ENCODE measurements at regions not wholly inside any gene's neighbourhood (a gene's known extent, or its start where the extent isn't known, plus 50 kb on each side); places are given as distances from the start of the nearest gene placed in this dataset.
A peak's percentile ranks its signal among the peaks of the same experiment; 100 is the strongest.

GRCh38 chr15:69836526-69837230 lies 261.0 kb downstream of the TLE3 start:
- no peak for DNase-seq (ENCODE audit: low read depth in 2 of 2)

GRCh38 chr15:69838338-69838737 lies 259.4 kb downstream of the TLE3 start:
- no peak for DNase-seq (ENCODE audit: low read depth in 2 of 2)

GRCh38 chr15:69838994-69839393 lies 258.7 kb downstream of the TLE3 start:
- no peak for DNase-seq (ENCODE audit: low read depth in 2 of 2)

- DNase-seq (ENCODE audit: low read depth in 2 of 2): no peak
Observed at GRCh38 chr15:69841113-69841828, 256.4 kb downstream of the TLE3 start.

GRCh38 chr15:69842851-69843250 lies 254.9 kb downstream of the TLE3 start:
- DNase-seq (ENCODE audit: low read depth in 2 of 2): no peak

GRCh38 chr15:69843276-69843899 lies 254.3 kb downstream of the TLE3 start:
- no peak for DNase-seq (ENCODE audit: low read depth in 2 of 2)

GRCh38 chr15:69843900-69844304 lies 253.8 kb downstream of the TLE3 start:
- no peak for DNase-seq (ENCODE audit: low read depth in 2 of 2)

- DNase-seq (ENCODE audit: low read depth in 2 of 2): no peak
Observed at GRCh38 chr15:69845159-69845558, 252.6 kb downstream of the TLE3 start.

GRCh38 chr15:69847625-69848024 lies 250.1 kb downstream of the TLE3 start:
- no peak for DNase-seq (ENCODE audit: low read depth in 2 of 2)

- no peak for DNase-seq (ENCODE audit: low read depth in 2 of 2)
Observed at GRCh38 chr15:69848096-69848495, 249.6 kb downstream of the TLE3 start.

- DNase-seq (ENCODE audit: low read depth in 2 of 2): no peak
Observed at GRCh38 chr15:69848551-69849231, 249.0 kb downstream of the TLE3 start.

- DNase-seq (ENCODE audit: low read depth in 2 of 2): no peak
Observed at GRCh38 chr15:69849232-69849610, 248.5 kb downstream of the TLE3 start.

GRCh38 chr15:69852482-69852881 lies 245.2 kb downstream of the TLE3 start:
- DNase-seq (ENCODE audit: low read depth in 2 of 2): no peak

- DNase-seq (ENCODE audit: low read depth in 2 of 2): no peak
Observed at GRCh38 chr15:69852916-69853315, 244.8 kb downstream of the TLE3 start.

GRCh38 chr15:69853544-69853951 lies 244.2 kb downstream of the TLE3 start:
- DNase-seq (ENCODE audit: low read depth in 2 of 2): no peak

GRCh38 chr15:69854001-69854400 lies 243.7 kb downstream of the TLE3 start:
- no peak for DNase-seq (ENCODE audit: low read depth in 2 of 2)

- peak in 1 of 2 donors; percentile 23 for DNase-seq (ENCODE audit: low read depth in 2 of 2)
Observed at GRCh38 chr15:69854521-69855181, 243.1 kb downstream of the TLE3 start.

- no peak for DNase-seq (ENCODE audit: low read depth in 2 of 2)
Observed at GRCh38 chr15:69855258-69856000, 242.3 kb downstream of the TLE3 start.

GRCh38 chr15:69857250-69857649 lies 240.5 kb downstream of the TLE3 start:
- no peak for DNase-seq (ENCODE audit: low read depth in 2 of 2)

- no peak for DNase-seq (ENCODE audit: low read depth in 2 of 2)
Observed at GRCh38 chr15:69857686-69858391, 239.9 kb downstream of the TLE3 start.

All from lung microvascular endothelial cell (primary cell).